SU-DHL-6 (cell line): ENCODE measurements at regions not wholly inside any gene's neighbourhood (a gene's known extent, or its start where the extent isn't known, plus 50 kb on each side); places are given as distances from the start of the nearest gene placed in this dataset.

Experiments used
- H2AFZ ChIP-seq: fragments of 200-600 bp; sonication (generic); 2 replicates; pipeline ENCODE4 v1.6.1; 2014; ENCODE audit warnings: low read depth, mild to moderate bottlenecking, moderate library complexity, mixed read lengths, antibody characterized with exemption, low read length; ENCODE audit not compliant: severe bottlenecking
- H3F3A ChIP-seq: fragments of 200-600 bp; shearing (Covaris generic); 2 replicates; pipeline ENCODE4 v1.6.0; 2016; ENCODE audit warnings: antibody characterized with exemption, mild to moderate bottlenecking; ENCODE audit not compliant: insufficient read depth
- H3K27ac ChIP-seq: fragments of 200-600 bp; sonication (generic); 2 replicates; pipeline ENCODE4 v1.5.1; 2016; ENCODE audit warnings: low read depth, mild to moderate bottlenecking, low read length, moderate library complexity, mixed read lengths
- H3K27me3 ChIP-seq: fragments of 200-600 bp; sonication (generic), shearing (Covaris generic); 2 replicates; pipeline ENCODE4 v1.6.0; 2014; ENCODE audit warnings: mild to moderate bottlenecking, low read length
- H3K36me3 ChIP-seq: fragments of 200-600 bp; sonication (generic); 2 replicates; pipeline ENCODE4 v1.6.1; 2014; ENCODE audit warnings: mild to moderate bottlenecking, low read length, mixed read lengths
- H3K4me2 ChIP-seq: fragments of 300-600, 200-600 bp; shearing (Covaris generic), sonication (generic); 2 replicates; pipeline ENCODE4 v1.6.0; 2014; ENCODE audit warnings: low read length, low read depth, mild to moderate bottlenecking; ENCODE audit not compliant: poor library complexity, severe bottlenecking
- H3K4me3 ChIP-seq: fragments of 200-600 bp; sonication (generic); 2 replicates; pipeline ENCODE4 v1.5.1; 2014; ENCODE audit warnings: antibody characterized with exemption, low read length, mild to moderate bottlenecking, mixed read lengths; ENCODE audit not compliant: insufficient read depth, poor library complexity, severe bottlenecking
- H3K79me2 ChIP-seq: fragments of 200-600 bp; sonication (generic); 2 replicates; pipeline ENCODE4 v1.6.1; 2014; ENCODE audit warnings: mild to moderate bottlenecking, low read length, moderate library complexity; ENCODE audit not compliant: insufficient read depth
- H3K9ac ChIP-seq: fragments of 200-600 bp; sonication (generic); 2 replicates; pipeline ENCODE4 v1.7.0; 2014; ENCODE audit warnings: mild to moderate bottlenecking, low read length
- H3K9me2 ChIP-seq: fragments of 200-600 bp; sonication (generic); replicated peaks from 2 replicates; pipeline ENCODE4 v1.6.1; 2014; ENCODE audit warnings: low read length; ENCODE audit not compliant: insufficient read depth
- H3K9me3 ChIP-seq: fragments of 200-600 bp; sonication (generic); 2 replicates; pipeline ENCODE4 v1.6.1; 2014; ENCODE audit warnings: low read length, mixed read lengths; ENCODE audit not compliant: insufficient read depth
- H4K20me1 ChIP-seq: fragments of 200-600 bp; sonication (generic); 2 replicates; pipeline ENCODE4 v1.6.1; 2014; ENCODE audit warnings: low read depth, mild to moderate bottlenecking, antibody characterized with exemption, low read length, moderate library complexity, mixed read lengths
- CTCF ChIP-seq: fragments of 200-600 bp; sonication (generic); IDR thresholded peaks from one replicate; pipeline ENCODE4 v1.5.1; 2017; ENCODE audit warnings: antibody characterized with exemption, mild to moderate bottlenecking, low read length, moderate library complexity; ENCODE audit not compliant: insufficient read depth, poor library complexity, severe bottlenecking
- EZH2phosphoT487 ChIP-seq: fragments of 200-600 bp; sonication (generic), shearing (Covaris generic); conservative IDR thresholded peaks from 2 replicates; pipeline ENCODE4 v1.6.1; 2018; ENCODE audit warnings: mild to moderate bottlenecking, antibody characterized with exemption, low read length, moderate library complexity, mixed read lengths

DNA sequence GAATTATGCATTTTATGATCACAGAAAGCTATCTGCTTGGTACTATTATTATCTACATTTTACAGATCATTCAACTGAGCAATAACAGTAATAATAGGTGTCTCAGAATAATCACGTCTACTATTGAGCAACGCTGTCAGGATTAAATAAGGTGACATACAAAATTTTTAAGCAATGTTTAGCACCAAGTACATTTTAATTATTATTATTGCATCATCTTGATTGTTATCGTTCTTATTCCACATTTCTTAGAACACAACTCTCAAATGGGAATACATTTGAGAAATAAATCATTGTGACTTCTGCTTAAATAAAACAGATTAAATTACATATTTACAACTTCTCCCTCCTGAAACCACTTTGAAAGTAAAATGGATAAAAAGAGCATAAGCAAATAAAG, 1083.5 kb upstream of the ADGRL3 start:
- Histone ChIP-seq H3K27me3 (no peaks in the 10 kb centered on the region), H3F3A (no peaks in the 10 kb centered on the region), H2AFZ (no peak overlapping the region), H3K4me2 (no peak overlapping the region), H3K4me3 (no peak overlapping the region), H3K9me3 (no peaks in the 10 kb centered on the region), H3K9ac (no peak overlapping the region), H3K79me2 (no peaks in the 10 kb centered on the region), H4K20me1 (no peaks in the 10 kb centered on the region), H3K9me2 (no peaks in the 10 kb centered on the region), H3K36me3 (no peaks in the 10 kb centered on the region), H3K27ac (no peak overlapping the region)
- TF ChIP-seq EZH2phosphoT487: no peak
- no peak for TF ChIP-seq CTCF

GRCh38 chr4:60117726-60118323, 1082.3 kb upstream of the ADGRL3 start:
- no peak for TF ChIP-seq CTCF
- no peak for TF ChIP-seq EZH2phosphoT487

DNA sequence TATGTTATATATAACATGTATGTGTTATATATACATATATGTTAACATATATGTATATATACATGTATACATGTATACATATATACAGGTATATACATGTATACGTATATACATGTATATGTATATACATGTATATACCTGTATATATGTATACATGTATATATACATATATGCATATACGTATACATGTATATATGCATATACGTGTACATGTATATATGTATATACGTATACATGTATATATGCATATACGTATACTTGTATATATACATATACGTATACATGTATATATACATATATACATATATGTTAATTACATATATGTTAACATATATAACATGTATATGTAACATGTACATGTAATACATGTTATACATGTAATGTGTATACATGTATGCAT, 1077.3 kb upstream of the ADGRL3 start:
- H3K36me3 ChIP-seq: no peaks in the 10 kb centered on the region
- no peak overlapping the region for H3K4me3 ChIP-seq
- no peak for TF ChIP-seq EZH2phosphoT487
- no peak for TF ChIP-seq CTCF
- no peaks in the 10 kb centered on the region for H3K9me3 ChIP-seq
- no peak overlapping the region for H3K9ac ChIP-seq
- H3K27ac ChIP-seq: no peak overlapping the region
- H3F3A ChIP-seq: no peaks in the 10 kb centered on the region
- H3K27me3 ChIP-seq: no peaks in the 10 kb centered on the region
- no peaks in the 10 kb centered on the region for H3K9me2 ChIP-seq
- no peaks in the 10 kb centered on the region for H3K79me2 ChIP-seq
- H3K4me2 ChIP-seq: no peak overlapping the region
- no peaks in the 10 kb centered on the region for H4K20me1 ChIP-seq
- no peak overlapping the region for H2AFZ ChIP-seq

More at GRCh38 chr4:60117726-60118323, 1082.3 kb upstream of the ADGRL3 start:
- H3K4me3 ChIP-seq: no peak overlapping the region
- H3K9me3 ChIP-seq: no peaks in the 10 kb centered on the region
- no peak overlapping the region for H3K4me2 ChIP-seq
- H3K9ac ChIP-seq: no peak overlapping the region
- H3F3A ChIP-seq: no peaks in the 10 kb centered on the region
- no peak overlapping the region for H3K27ac ChIP-seq
- H3K79me2 ChIP-seq: no peaks in the 10 kb centered on the region
- H2AFZ ChIP-seq: no peak overlapping the region
- H4K20me1 ChIP-seq: no peaks in the 10 kb centered on the region
- no peaks in the 10 kb centered on the region for H3K9me2 ChIP-seq
- H3K27me3 ChIP-seq: no peaks in the 10 kb centered on the region
- no peaks in the 10 kb centered on the region for H3K36me3 ChIP-seq
